Neural cell (in vitro differentiated cells): ENCODE measurements at regions not wholly inside any gene's neighbourhood (a gene's known extent, or its start where the extent isn't known, plus 50 kb on each side); places are given as distances from the start of the nearest gene placed in this dataset.
A peak's percentile ranks its signal among the peaks of the same experiment; 100 is the strongest.

ENCODE experiments used
- H2AFZ ChIP-seq: fragments of 200-600, 300-800 bp; sonication (generic), shearing (Covaris generic); 2 replicates; pipeline ENCODE4 v1.6.0; 2014; ENCODE audit warnings: low read depth, mild to moderate bottlenecking, antibody characterized with exemption, low read length, moderate library complexity
- H3F3A ChIP-seq: fragments of 200-600 bp; shearing (Covaris generic); 2 replicates; pipeline ENCODE4 v1.6.1; 2016; ENCODE audit warnings: mild to moderate bottlenecking, moderate library complexity, mixed read lengths, antibody characterized with exemption, low read length; ENCODE audit not compliant: insufficient read depth, poor library complexity, severe bottlenecking
- H3K27ac ChIP-seq: fragments of 200-600, 300-800 bp; sonication (generic), shearing (Covaris generic); 2 replicates; pipeline ENCODE4 v1.5.1; 2014; ENCODE audit warnings: mild to moderate bottlenecking, low read length, moderate library complexity
- H3K27me3 ChIP-seq: fragments of 300-800, 200-600 bp; sonication (generic), shearing (Covaris generic); 2 replicates; pipeline ENCODE4 v1.6.0; 2014; ENCODE audit warnings: mild to moderate bottlenecking, low read depth, low read length, moderate library complexity; ENCODE audit not compliant: insufficient read depth
- H3K36me3 ChIP-seq: fragments of 300-800, 200-600 bp; sonication (generic), shearing (Covaris generic); 2 replicates; pipeline ENCODE4 v1.5.1; 2014; ENCODE audit warnings: mild to moderate bottlenecking, antibody characterized with exemption, low read length, moderate library complexity; ENCODE audit not compliant: insufficient read depth
- H3K4me2 ChIP-seq: fragments of 300-800, 200-600 bp; sonication (generic), shearing (Covaris generic); 2 replicates; pipeline ENCODE4 v1.6.0; 2014; ENCODE audit warnings: mild to moderate bottlenecking, low read length
- H3K4me3 ChIP-seq: fragments of 300-800, 200-600 bp; sonication (generic), shearing (Covaris generic); 2 replicates; pipeline ENCODE4 v1.5.1; 2014; ENCODE audit warnings: mild to moderate bottlenecking, low read length, moderate library complexity
- H3K79me2 ChIP-seq: fragments of 200-600 bp; shearing (Covaris generic); replicated peaks from 2 replicates; pipeline ENCODE4 v1.6.0; 2014; ENCODE audit warnings: mild to moderate bottlenecking, low read length, moderate library complexity; ENCODE audit not compliant: insufficient read depth
- H3K9ac ChIP-seq: fragments of 300-800, 200-600 bp; sonication (generic), shearing (Covaris generic); 2 replicates; pipeline ENCODE4 v1.6.1; 2016; ENCODE audit warnings: mild to moderate bottlenecking, low read length, mixed read lengths
- H3K9me2 ChIP-seq: fragments of 200-600 bp; shearing (Covaris generic); 2 replicates; pipeline ENCODE4 v1.6.1; 2016; ENCODE audit warnings: mild to moderate bottlenecking, low read length, mixed read lengths; ENCODE audit not compliant: insufficient read depth
- H3K9me3 ChIP-seq: fragments of 200-600, 300-800 bp; sonication (generic), shearing (Covaris generic); 2 replicates; pipeline ENCODE4 v1.6.1; 2016; ENCODE audit warnings: mild to moderate bottlenecking, mixed run types, low read length, moderate library complexity, mixed read lengths
- H4K20me1 ChIP-seq: fragments of 200-600 bp; shearing (Covaris generic); 2 replicates; pipeline ENCODE4 v1.6.1; 2016; ENCODE audit warnings: mild to moderate bottlenecking, mixed run types; ENCODE audit not compliant: insufficient read depth
- CTCF ChIP-seq: fragments of 450-650 bp; IDR thresholded peaks from 2 replicates; pipeline ENCODE4 v1.5.1; 2014; ENCODE audit warnings: antibody characterized with exemption, mild to moderate bottlenecking, moderate library complexity; ENCODE audit not compliant: poor library complexity, severe bottlenecking
- EP300 ChIP-seq: fragments of 450-650 bp; conservative IDR thresholded peaks from 2 replicates; pipeline ENCODE4 v1.6.1; 2014; ENCODE audit warnings: antibody characterized with exemption, mild to moderate bottlenecking, moderate library complexity; ENCODE audit not compliant: poor library complexity, severe bottlenecking
- EZH2 ChIP-seq: fragments of 200-600, 300-800 bp; shearing (Covaris generic), sonication (generic); IDR thresholded peaks from 2 replicates; pipeline ENCODE4 v1.6.1; 2014; ENCODE audit warnings: antibody characterized with exemption, low read length, borderline replicate concordance, mild to moderate bottlenecking; ENCODE audit not compliant: insufficient read depth, poor library complexity, severe bottlenecking
- POLR2AphosphoS5 ChIP-seq: IDR thresholded peaks from 2 replicates; pipeline ENCODE4 v1.6.1; 2012
- RAD21 ChIP-seq: fragments of 450-650 bp; conservative IDR thresholded peaks from 2 replicates; pipeline ENCODE4 v1.6.1; 2014; ENCODE audit warnings: antibody characterized with exemption, mild to moderate bottlenecking, moderate library complexity
- REST ChIP-seq: IDR thresholded peaks from 2 replicates; pipeline ENCODE4 v1.6.1; 2012; ENCODE audit warnings: borderline replicate concordance
- SMC3 ChIP-seq: fragments of 450-650 bp; conservative IDR thresholded peaks from 2 replicates; pipeline ENCODE4 v1.6.1; 2014; ENCODE audit warnings: antibody characterized with exemption, mild to moderate bottlenecking, moderate library complexity; ENCODE audit not compliant: poor library complexity
- TAF1 ChIP-seq: IDR thresholded peaks from 2 replicates; pipeline ENCODE4 v1.6.1; 2012; ENCODE audit warnings: low read depth

GRCh38 chr5:82793808-82794419 lies 283.3 kb downstream of the TMEM167A start:
- peak; percentile 29 for TF ChIP-seq CTCF
- TF ChIP-seq TAF1 = no peak
- no peak for TF ChIP-seq EP300
- no peak for TF ChIP-seq RAD21
- no peak for TF ChIP-seq EZH2
- TF ChIP-seq POLR2AphosphoS5 = no peak
- TF ChIP-seq SMC3 = no peak
- TF ChIP-seq REST = no peak
- H3K4me3 ChIP-seq = no peak overlapping the region
- H3K9me3 ChIP-seq = no peaks in the 10 kb centered on the region
- H4K20me1 ChIP-seq = no peaks in the 10 kb centered on the region
- H3K9ac ChIP-seq = no peak overlapping the region
- no peaks in the 10 kb centered on the region for H3K9me2 ChIP-seq
- H2AFZ ChIP-seq = no peak overlapping the region
- H3K4me2 ChIP-seq = no peak overlapping the region
- no peaks in the 10 kb centered on the region for H3K79me2 ChIP-seq
- no peaks in the 10 kb centered on the region for H3K27me3 ChIP-seq
- H3F3A ChIP-seq = no peaks in the 10 kb centered on the region
- H3K36me3 ChIP-seq = no peaks in the 10 kb centered on the region
- no peak overlapping the region for H3K27ac ChIP-seq

GRCh38 chr5:82792096-82792495 lies 285.1 kb downstream of the TMEM167A start:
- no peak overlapping the region for H3K4me3 ChIP-seq

More at GRCh38 chr5:82792096-82792495, 285.1 kb downstream of the TMEM167A start:
- Histone ChIP-seq H3K4me2 (no peak overlapping the region), H3K36me3 (no peaks in the 10 kb centered on the region), H3K9me3 (no peaks in the 10 kb centered on the region), H3K9ac (no peak overlapping the region), H4K20me1 (no peaks in the 10 kb centered on the region), H2AFZ (no peak overlapping the region), H3K27ac (no peak overlapping the region), H3K79me2 (no peaks in the 10 kb centered on the region), H3K9me2 (no peaks in the 10 kb centered on the region), H3F3A (no peaks in the 10 kb centered on the region), H3K27me3 (no peaks in the 10 kb centered on the region)
- TF ChIP-seq SMC3 = no peak
- no peak for TF ChIP-seq CTCF
